SK-N-SH treated with all-trans-retinoic acid at 6 μM for 48 hours (cell line): ENCODE measurements at regions not wholly inside any gene's neighbourhood (a gene's known extent, or its start where the extent isn't known, plus 50 kb on each side); places are given as distances from the start of the nearest gene placed in this dataset.

Source experiments
- PATZ1 ChIP-seq: fragments of 250-450 bp; sonication (Bioruptor Pico); IDR thresholded peaks from 2 replicates; pipeline ENCODE4 v1.8.0; 2020; ENCODE audit warnings: mild to moderate bottlenecking, moderate library complexity, borderline replicate concordance
- RARB ChIP-seq: fragments of 250-450 bp; sonication (Bioruptor Pico); IDR thresholded peaks from 2 replicates; pipeline ENCODE4 v1.8.0; 2021; ENCODE audit warnings: mild to moderate bottlenecking, moderate library complexity
- TCF4 ChIP-seq: fragments of 250-450 bp; sonication (Bioruptor Pico); IDR thresholded peaks from 2 replicates; pipeline ENCODE4 v1.8.0; 2021; ENCODE audit warnings: mild to moderate bottlenecking, moderate library complexity, borderline replicate concordance
- ZNF8 ChIP-seq: fragments of 450-650 bp; formaldehyde crosslinking; IDR thresholded peaks from 2 replicates; pipeline ENCODE4 v1.5.0; 2020; ENCODE audit warnings: mild to moderate bottlenecking, moderate library complexity

DNA sequence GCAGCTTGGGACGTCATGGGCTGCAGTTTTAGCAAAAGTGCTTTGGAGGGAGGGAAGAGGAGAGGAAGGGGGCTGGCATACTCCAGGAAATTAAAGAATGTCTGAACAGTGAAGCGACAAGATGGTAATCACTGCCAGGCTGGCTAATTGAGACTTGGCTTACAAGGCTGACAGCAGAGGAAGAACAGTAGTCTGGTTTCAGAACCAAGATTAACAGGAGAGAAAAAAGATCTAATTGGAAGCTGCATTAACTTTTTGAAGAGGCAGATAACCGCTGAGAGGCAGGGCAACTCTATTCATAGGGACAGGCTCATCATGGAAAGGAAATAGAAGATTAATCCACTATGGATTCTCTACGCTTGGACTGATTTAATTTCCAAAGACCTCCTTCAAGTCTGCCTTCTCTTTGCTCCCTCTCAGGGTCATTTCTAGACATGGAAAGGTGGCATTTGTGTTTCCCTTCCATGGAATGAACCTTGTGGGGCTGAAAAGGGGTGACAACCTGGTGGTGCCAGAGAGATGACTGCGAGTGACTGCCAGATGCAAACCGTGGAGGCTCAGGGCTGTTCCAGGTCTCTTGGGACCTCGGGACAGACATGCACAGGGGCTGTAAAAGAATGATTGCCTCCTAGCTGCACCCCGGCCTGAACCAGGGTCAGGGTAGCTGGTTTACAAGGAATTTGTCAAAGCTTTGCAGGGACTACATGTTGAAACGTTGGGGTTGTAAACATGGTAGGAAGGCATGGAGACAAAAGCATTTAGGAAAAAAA lies 210.2 kb upstream of the NPY start:
- TF ChIP-seq RARB (CRISPR knock-in tag) (no peak), PATZ1 (CRISPR knock-in tag) (no peak), ZNF8 (CRISPR knock-in tag) (no peak), TCF4 (CRISPR knock-in tag) (no peak)
